Endodermal cell (in vitro differentiated cells): ENCODE measurements at regions not wholly inside any gene's neighbourhood (a gene's known extent, or its start where the extent isn't known, plus 50 kb on each side); places are given as distances from the start of the nearest gene placed in this dataset.

Source experiments
- DNase-seq: peaks from one replicate; pipeline ENCODE4 v3.0.0-alpha.2; 2017
- H3K27ac ChIP-seq: 2 replicates; pipeline ENCODE4 v1.5.1; 2013; ENCODE audit warnings: mild to moderate bottlenecking, low read depth, low read length, moderate library complexity
- H3K27me3 ChIP-seq: 2 replicates; pipeline ENCODE4 v1.6.1; 2013; ENCODE audit warnings: mild to moderate bottlenecking, low read length, moderate library complexity; ENCODE audit not compliant: insufficient read depth, control insufficient read depth, poor library complexity, severe bottlenecking
- H3K36me3 ChIP-seq: 2 replicates; pipeline ENCODE4 v1.7.0; 2013; ENCODE audit warnings: mild to moderate bottlenecking, low read length, moderate library complexity; ENCODE audit not compliant: control insufficient read depth, insufficient read depth
- H3K4me1 ChIP-seq: one replicate; pipeline ENCODE4 v1.7.0; 2013; ENCODE audit warnings: low read length; ENCODE audit not compliant: control insufficient read depth, insufficient read depth
- H3K4me3 ChIP-seq: 2 replicates; pipeline ENCODE4 v1.5.1; 2013; ENCODE audit warnings: mild to moderate bottlenecking, low read length, moderate library complexity
- H3K9ac ChIP-seq: 2 replicates; pipeline ENCODE4 v1.6.1; 2013; ENCODE audit warnings: mild to moderate bottlenecking, low read length, moderate library complexity; ENCODE audit not compliant: poor library complexity, severe bottlenecking; ENCODE audit errors: extremely low read depth
- H3K9me3 ChIP-seq: 2 replicates; pipeline ENCODE4 v1.6.1; 2013; ENCODE audit warnings: mild to moderate bottlenecking, low read length, moderate library complexity; ENCODE audit not compliant: control insufficient read depth
- H3K27ac Mint-ChIP-seq: 2 replicates; pipeline ENCODE4 v1.8.0; 2020; ENCODE audit warnings: mixed read lengths
- H3K27me3 Mint-ChIP-seq: 2 replicates; pipeline ENCODE4 v1.8.0; 2021; ENCODE audit warnings: mild to moderate bottlenecking, mixed read lengths; ENCODE audit not compliant: insufficient read depth
- H3K36me3 Mint-ChIP-seq: 2 replicates; pipeline ENCODE4 v1.8.0; 2020; ENCODE audit warnings: low read depth, mixed read lengths
- H3K4me1 Mint-ChIP-seq: 2 replicates; pipeline ENCODE4 v1.8.0; 2020; ENCODE audit warnings: mixed read lengths
- H3K4me3 Mint-ChIP-seq: 2 replicates; pipeline ENCODE4 v1.8.0; 2020; ENCODE audit warnings: mild to moderate bottlenecking, moderate library complexity, mixed read lengths
- H3K9me3 Mint-ChIP-seq: 2 replicates; pipeline ENCODE4 v1.8.0; 2020; ENCODE audit warnings: mild to moderate bottlenecking, mixed read lengths
- CTCF ChIP-seq: fragments of 200-600 bp; sonication (generic); conservative IDR thresholded peaks from 2 replicates; pipeline ENCODE4 v1.5.0; 2021; ENCODE audit warnings: antibody characterized with exemption, mild to moderate bottlenecking
- WGBS, 2 experiments: methylation state at CpG; one replicate each; pipeline versions ENCODE4 v1.1.5 to v1.1.7; 2013; ENCODE audit warnings: missing lambda C conversion rate in 2 of 2, mixed read lengths in 1 of 2; ENCODE audit not compliant: insufficient coverage in 1 of 2, insufficient read length in 1 of 2; 5-methylcytosine and 5-hydroxymethylcytosine counted together

- H3K4me1 Mint-ChIP-seq: peaks cover 16% of the 10 kb centered on the region
- no peak for DNase-seq
- no peak overlapping the region for H3K9ac ChIP-seq
- no peak for TF ChIP-seq CTCF
- no peak overlapping the region for H3K4me3 Mint-ChIP-seq
- H3K36me3 ChIP-seq: no peaks in the 10 kb centered on the region
- peaks cover 9% of the 10 kb centered on the region for H3K9me3 ChIP-seq
- peaks cover 3% of the 10 kb centered on the region for H3K27me3 Mint-ChIP-seq
- no peaks in the 10 kb centered on the region for H3K36me3 Mint-ChIP-seq
- H3K4me1 ChIP-seq: peaks cover 3% of the 10 kb centered on the region
- WGBS, 2 experiments: 82 to 86% methylated on average over 5 to 6 of the region's 6 CpGs
- no peak overlapping the region for H3K27ac Mint-ChIP-seq
- H3K4me3 ChIP-seq: no peak overlapping the region
- H3K27me3 ChIP-seq: no peaks in the 10 kb centered on the region
- H3K27ac ChIP-seq: no peak overlapping the region
- no peaks in the 10 kb centered on the region for H3K9me3 Mint-ChIP-seq
Observed at GRCh38 chr2:100193291-100193710, 50.9 kb upstream of the AFF3 start.

GRCh38 chr2:100192825-100193224, 50.4 kb upstream of the AFF3 start:
- Mint-ChIP-seq H3K9me3 (no peaks in the 10 kb centered on the region), H3K27me3 (peaks cover 3% of the 10 kb centered on the region), H3K4me3 (no peak overlapping the region), H3K27ac (no peak overlapping the region), H3K36me3 (no peaks in the 10 kb centered on the region), H3K4me1 (peaks cover 16% of the 10 kb centered on the region)
- TF ChIP-seq CTCF: no peak
- Histone ChIP-seq H3K27ac (no peak overlapping the region), H3K9me3 (peaks cover 9% of the 10 kb centered on the region), H3K36me3 (no peaks in the 10 kb centered on the region), H3K27me3 (no peaks in the 10 kb centered on the region), H3K9ac (no peak overlapping the region), H3K4me1 (peaks cover 2% of the 10 kb centered on the region), H3K4me3 (no peak overlapping the region)
- 76 to 87% methylated on average over 2 to 4 of the region's 4 CpGs for WGBS, 2 experiments
- DNase-seq: no peak

GRCh38 chr2:100192300-100192699, 49.9 kb upstream of the AFF3 start:
- H3K27ac ChIP-seq: no peak overlapping the region
- H3K4me3 ChIP-seq: no peak overlapping the region
- Mint-ChIP-seq H3K36me3 (no peaks in the 10 kb centered on the region), H3K4me3 (no peak overlapping the region), H3K4me1 (peaks cover 14% of the 10 kb centered on the region), H3K9me3 (no peaks in the 10 kb centered on the region), H3K27ac (no peak overlapping the region), H3K27me3 (peaks cover 3% of the 10 kb centered on the region)
- H3K9ac ChIP-seq: no peak overlapping the region
- DNase-seq: no peak
- TF ChIP-seq CTCF: no peak
- 86 to 92% methylated on average over 1 to 3 of the region's 3 CpGs for WGBS, 2 experiments
- no peaks in the 10 kb centered on the region for H3K36me3 ChIP-seq
- H3K9me3 ChIP-seq: peaks cover 9% of the 10 kb centered on the region
- no peaks in the 10 kb centered on the region for H3K4me1 ChIP-seq
- no peaks in the 10 kb centered on the region for H3K27me3 ChIP-seq
